ENCODE measurements at regions not wholly inside any gene's neighbourhood (a gene's known extent, or its start where the extent isn't known, plus 50 kb on each side); places are given as distances from the start of the nearest gene placed in this dataset.

DNA sequence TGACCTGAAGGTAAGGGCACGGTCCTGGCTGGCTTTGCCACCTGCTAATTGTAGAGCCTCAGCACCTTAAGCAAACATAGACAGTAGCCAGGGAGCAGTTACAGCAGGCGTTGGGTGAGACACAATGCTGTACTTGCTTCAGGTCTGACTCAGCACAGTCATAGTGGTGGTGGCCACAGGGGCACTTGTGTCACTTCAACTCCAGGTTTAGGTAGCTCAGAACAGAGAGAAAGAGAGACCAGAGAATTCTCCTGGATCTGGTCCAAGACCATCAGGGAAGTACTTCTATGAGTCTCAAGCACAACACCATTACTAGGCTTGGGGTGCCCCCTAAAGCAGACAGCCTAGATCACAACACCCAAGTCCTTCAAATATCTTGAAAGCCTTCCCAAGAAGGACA lies 204.4 kb downstream of the OTOL1 start:
- TF ChIP-seq POLR2AphosphoS5 (IDR thresholded peaks at IDR 0.05) (no peak), EP300 (IDR thresholded peaks at IDR 0.05) (no peak)
- TF ChIP-seq, protein P1, sequence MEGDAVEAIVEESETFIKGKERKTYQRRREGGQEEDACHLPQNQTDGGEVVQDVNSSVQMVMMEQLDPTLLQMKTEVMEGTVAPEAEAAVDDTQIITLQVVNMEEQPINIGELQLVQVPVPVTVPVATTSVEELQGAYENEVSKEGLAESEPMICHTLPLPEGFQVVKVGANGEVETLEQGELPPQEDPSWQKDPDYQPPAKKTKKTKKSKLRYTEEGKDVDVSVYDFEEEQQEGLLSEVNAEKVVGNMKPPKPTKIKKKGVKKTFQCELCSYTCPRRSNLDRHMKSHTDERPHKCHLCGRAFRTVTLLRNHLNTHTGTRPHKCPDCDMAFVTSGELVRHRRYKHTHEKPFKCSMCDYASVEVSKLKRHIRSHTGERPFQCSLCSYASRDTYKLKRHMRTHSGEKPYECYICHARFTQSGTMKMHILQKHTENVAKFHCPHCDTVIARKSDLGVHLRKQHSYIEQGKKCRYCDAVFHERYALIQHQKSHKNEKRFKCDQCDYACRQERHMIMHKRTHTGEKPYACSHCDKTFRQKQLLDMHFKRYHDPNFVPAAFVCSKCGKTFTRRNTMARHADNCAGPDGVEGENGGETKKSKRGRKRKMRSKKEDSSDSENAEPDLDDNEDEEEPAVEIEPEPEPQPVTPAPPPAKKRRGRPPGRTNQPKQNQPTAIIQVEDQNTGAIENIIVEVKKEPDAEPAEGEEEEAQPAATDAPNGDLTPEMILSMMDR (IDR thresholded peaks at IDR 0.05), result no peak

Data from upper lobe of left lung (tissue), 4 donors.